ENCODE measurements at regions not wholly inside any gene's neighbourhood (a gene's known extent, or its start where the extent isn't known, plus 50 kb on each side); places are given as distances from the start of the nearest gene placed in this dataset.

DNA sequence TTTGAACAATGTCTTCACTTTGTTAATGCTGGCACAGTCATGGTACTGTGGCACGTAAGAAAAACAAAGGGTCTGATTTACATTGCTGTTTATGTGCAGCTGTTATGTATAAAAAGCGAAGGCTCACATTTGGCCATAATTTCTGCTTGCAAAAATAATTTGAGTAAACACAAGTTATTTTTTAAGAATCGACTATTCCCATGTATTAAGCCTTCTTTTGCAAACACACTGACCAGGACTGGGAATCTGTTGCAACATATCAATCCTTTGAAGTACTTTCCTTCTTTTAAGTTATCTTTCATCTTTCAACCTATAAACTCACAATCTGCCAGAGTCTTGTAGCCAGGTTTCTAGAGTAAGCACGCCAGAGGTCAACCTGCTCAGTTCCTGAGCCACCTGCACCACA is 145.4 kb upstream of the BMP4 start:
- no peak for TF ChIP-seq EZH2 (IDR thresholded peaks at IDR 0.05)
- no peak for TF ChIP-seq POLR2AphosphoS5 (IDR thresholded peaks at IDR 0.05; ENCODE audit: borderline replicate concordance, low read depth, low read length)
